Erythroblast (primary cell): ENCODE measurements at regions not wholly inside any gene's neighbourhood (a gene's known extent, or its start where the extent isn't known, plus 50 kb on each side); places are given as distances from the start of the nearest gene placed in this dataset.

ENCODE experiments used
- GATA1 ChIP-seq: IDR thresholded peaks from 2 replicates; pipeline ENCODE4 v1.6.1; 2011; ENCODE audit warnings: low read depth, mild to moderate bottlenecking, control low read depth, low read length, moderate library complexity
- POLR2A ChIP-seq: IDR thresholded peaks from 2 replicates; pipeline ENCODE4 v1.6.1; 2011; ENCODE audit warnings: mild to moderate bottlenecking, low read length

DNA sequence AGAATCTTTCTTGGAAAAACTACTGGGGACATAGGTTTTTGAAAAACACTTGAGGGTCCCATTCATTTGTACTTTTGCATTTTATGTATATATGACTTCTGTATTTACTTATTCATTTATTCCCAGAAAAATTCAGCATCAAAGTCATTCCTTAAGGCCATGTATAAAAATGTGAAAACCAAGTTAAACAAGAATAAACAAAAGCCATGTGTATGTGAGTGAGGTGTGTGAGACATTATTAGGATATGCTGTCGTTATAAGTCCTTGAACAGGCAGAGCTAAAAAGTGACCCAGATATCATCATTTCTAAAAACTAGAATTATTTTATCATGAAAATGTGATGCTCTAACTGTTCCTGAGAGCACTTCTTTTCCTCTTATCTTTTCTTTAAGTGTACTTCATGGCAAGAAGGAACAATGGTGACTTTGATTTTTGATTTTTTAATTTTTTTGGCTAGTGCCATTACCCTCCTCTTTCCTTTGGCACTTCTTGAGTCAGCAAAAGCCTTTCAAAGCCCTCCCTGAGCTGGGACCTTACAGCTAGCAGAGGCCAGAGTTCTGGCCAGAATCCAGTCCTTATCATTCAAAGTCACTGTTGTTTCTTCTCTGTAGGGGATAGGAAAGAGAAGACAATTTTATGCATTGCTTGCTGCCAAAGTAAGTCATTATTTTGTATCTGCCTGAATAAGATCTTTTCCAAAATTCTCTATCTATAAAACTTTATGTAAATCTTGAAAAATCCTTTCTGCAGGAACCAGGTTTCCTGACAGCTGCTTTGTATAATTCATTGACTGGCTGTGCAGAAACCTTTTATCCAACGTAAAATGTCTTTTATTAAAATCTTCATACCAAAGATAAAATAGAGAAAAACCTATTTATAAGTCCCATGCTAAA lies 419.7 kb upstream of the PRICKLE1 start:
- no peak for TF ChIP-seq POLR2A
- TF ChIP-seq GATA1 = no peak
